ENCODE measurements at regions not wholly inside any gene's neighbourhood (a gene's known extent, or its start where the extent isn't known, plus 50 kb on each side); places are given as distances from the start of the nearest gene placed in this dataset.

DNA sequence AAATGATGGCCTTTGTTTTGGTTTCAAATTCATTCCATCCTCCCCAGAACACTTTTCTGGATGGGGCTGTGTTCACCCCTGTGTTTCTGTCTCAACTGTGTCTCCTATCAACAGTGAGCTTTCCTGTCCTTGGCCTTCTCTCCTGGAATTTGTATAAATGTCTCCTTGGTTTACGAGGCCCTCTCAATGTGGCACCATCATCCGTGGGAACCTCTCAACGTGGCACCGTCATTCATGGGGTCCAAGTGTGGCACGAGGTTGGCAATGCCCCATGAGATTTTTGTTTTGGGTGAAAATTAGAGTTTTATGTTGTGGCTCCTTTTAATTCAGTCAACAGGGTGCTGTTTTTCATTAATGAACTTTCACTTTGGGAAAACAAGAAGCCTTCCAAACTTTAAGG, 280.7 kb upstream of the SALL3 start:
- TF ChIP-seq RAD21 (conservative IDR thresholded peaks at IDR 0.05) (no peak), MXI1 (conservative IDR thresholded peaks at IDR 0.05; ENCODE audit: poor library complexity, severe bottlenecking) (no peak), POLR2AphosphoS5 (IDR thresholded peaks at IDR 0.05) (no peak), CTCF (IDR thresholded peaks at IDR 0.05; ENCODE audit: poor library complexity, severe bottlenecking) (no peak)
